ENCODE measurements at regions not wholly inside any gene's neighbourhood (a gene's known extent, or its start where the extent isn't known, plus 50 kb on each side); places are given as distances from the start of the nearest gene placed in this dataset.
"Not testable (repeated sequence)": the region's sequence is repeated elsewhere in the genome, so short reads cannot be mapped to it uniquely, and the experiment has no call there.

GRCh38 chr20:28575991-28576390, 2681.5 kb upstream of the DEFB115 start:
- not testable (repeated sequence) for TF ChIP-seq POLR2AphosphoS5 (IDR thresholded peaks at IDR 0.05; ENCODE audit: insufficient read depth, low read depth, low read length); MAX (IDR thresholded peaks at IDR 0.05; ENCODE audit: insufficient read depth, insufficient read length); CTCF (IDR thresholded peaks at IDR 0.05; ENCODE audit: extremely low read depth in 1 of 2, insufficient read depth in 1 of 2, low read depth in 1 of 2, low read length in 2 of 2)
